GM21367 (cell line): ENCODE measurements at regions not wholly inside any gene's neighbourhood (a gene's known extent, or its start where the extent isn't known, plus 50 kb on each side); places are given as distances from the start of the nearest gene placed in this dataset.

Experiments used
- ATAC-seq: cut with Tn5 transposase; IDR thresholded peaks from one replicate; pipeline ENCODE4 v1.9.1; 2021; ENCODE audit not compliant: unreplicated experiment

DNA sequence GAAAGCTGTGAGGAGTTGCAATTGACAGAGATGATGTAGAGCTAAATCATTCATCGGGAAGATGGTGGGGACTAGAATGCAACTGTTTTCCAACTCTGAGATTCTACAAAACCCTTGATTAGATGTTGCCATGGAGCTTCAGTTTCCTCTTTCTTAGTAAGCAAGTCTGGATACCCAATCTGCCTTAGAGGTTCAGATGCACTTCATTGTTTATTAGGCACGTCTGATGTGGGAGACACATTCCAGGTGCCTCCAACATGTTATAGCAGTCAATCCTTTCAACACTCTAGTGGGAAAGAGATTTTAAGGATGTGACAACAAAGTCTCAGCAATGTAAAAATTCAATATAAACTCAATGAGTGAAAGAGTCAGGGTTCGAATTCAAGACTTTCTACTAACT lies 291.3 kb upstream of the PHYHIPL start:
- no peak for ATAC-seq

DNA sequence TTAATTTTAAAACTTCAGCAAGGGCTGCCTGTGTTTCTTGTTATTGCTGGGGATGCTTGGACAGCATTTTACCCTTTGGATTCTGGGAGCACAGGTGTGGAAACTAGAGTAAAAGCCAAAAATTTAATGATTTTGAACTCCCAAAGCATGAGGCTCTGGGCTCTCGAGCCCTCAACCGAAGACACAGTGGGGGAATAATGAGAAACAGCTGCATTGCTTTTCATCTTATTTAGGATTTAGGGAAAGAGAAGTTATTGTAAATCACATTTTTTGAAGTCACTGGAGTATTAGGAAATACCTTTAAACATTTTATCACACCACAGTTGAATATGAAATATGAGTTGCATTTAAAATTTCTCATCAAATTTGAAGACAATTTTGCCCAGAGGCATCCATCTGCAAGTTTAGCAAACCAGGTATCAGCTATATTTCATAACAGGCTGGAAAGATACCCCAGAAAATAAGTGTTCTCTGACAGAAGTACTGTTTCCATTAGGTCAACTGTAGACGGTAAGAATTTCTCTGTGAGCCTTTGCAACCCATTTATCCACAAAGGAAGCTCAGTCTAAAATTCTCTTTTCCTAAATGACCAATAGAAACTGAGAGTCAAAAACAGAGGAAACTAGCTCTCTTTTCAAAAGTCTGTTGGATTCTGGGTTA lies 290.6 kb upstream of the PHYHIPL start:
- no peak for ATAC-seq

DNA sequence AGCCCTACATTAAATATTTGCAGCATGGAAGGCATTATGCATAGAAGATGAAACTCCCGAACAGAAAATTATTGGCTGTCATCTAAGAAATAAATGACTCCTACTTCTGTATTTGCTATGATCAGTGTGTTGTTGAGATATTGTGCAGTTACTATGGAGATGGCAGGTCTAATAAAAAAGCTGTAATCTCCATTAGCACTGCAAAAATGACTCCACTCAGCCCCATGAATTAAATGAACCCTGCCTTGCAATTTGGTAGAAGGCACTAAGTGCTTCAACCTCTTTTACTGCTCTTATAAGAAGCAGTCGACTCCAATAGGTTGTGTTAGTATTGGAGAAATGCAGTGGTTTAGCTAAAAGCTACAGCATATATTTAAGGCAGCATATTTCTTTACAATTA lies 290.0 kb upstream of the PHYHIPL start:
- no peak for ATAC-seq

DNA sequence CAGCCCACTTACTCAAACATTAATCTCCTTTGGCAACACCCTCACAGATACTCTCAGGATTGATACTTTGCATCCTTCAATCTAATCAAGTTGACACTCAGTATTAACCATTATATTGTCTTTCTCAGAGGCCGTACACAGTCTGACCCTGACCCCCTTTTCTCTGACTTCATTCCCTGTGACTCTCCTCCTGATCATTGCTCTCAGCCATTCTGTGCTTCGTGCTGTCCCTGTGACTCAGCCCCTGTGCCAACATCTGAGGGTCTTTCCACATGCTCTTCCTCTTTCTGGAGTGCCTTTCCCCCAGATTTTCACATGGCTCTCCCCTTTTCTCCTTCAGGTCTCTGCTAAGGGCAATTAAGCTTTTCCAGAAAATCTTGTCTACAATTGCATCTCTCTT lies 289.0 kb upstream of the PHYHIPL start:
- ATAC-seq = no peak

DNA sequence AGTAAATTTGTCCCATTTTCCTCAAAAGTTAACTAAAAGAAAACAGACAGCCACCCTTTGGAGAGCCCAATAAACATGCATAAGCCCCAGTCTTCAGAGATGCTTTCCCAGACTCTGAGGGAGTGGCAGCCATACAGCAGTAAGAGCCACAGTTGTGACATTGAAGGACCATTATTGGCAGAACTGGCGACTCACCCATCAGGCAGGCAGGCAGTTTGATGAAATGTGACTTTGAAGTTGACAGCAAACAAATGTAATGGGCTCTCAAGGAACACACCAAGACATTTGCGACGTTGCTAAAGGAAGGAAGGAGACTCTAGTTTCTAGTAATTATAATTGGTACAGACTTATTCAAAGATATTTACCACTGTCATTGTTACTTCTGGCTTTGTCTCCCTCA lies 287.5 kb upstream of the PHYHIPL start:
- no peak for ATAC-seq

DNA sequence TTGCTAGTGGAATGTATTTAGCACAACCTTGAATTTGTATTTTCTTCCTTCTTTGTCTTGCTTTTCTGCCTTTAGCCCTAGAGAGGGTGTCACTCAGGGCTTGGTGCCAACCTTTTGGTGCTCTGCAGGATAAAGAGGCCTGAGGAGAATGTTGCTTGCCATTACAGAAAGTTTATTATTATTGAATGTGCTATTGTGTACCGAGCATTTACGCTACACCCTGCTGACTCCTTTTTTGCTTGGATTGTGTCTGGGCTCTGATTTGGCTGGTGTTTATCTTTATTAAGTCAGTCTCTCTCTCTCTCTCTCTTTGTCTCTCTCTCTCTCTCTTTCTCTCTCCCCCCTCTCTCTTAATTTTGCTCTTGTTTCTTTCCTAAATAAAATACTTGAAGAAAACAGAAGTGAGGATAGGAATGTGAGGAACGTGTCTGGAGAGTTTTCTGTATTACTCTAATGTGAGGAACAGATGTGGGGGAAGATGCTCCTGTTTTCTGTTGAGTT lies 284.4 kb upstream of the PHYHIPL start:
- ATAC-seq = no peak

DNA sequence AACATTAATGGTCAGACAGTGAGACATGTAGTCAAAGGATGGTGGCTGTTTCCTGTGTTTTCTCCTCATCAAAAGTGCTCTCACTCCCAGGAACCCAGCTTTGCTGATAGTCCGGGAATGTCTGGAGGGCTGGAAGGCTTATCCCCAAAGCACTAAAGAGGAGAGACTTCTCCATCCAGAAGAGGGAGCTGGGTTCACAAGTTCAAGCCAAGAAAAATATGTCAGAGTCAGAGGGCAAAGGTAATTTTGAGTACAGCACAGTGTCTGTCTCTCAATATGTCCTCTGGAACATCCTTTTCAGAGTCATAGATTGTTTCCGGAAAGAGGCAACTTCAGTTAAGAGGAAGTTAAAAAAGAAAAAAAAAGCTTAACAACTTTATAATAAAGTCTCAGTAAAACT lies 281.5 kb upstream of the PHYHIPL start:
- ATAC-seq = no peak

DNA sequence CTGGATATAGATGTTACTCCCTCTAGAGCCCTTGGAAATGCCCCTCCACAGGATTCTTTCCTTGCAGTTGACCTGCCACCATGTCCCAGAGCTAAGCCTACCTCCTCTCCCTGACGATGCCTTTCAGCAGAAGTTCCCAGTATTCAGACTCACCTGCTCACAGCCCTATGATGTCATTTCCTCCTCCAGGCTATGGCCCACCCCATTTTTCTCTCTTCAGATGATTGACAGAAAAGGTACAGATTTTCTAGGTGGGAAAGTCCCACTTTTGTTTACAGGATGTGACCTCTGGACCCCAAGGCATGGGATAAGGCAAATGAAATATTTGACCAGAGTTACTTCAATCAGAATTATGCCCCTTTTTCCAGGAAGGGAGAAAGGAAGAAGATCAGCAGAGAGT lies 280.2 kb upstream of the PHYHIPL start:
- no peak for ATAC-seq

DNA sequence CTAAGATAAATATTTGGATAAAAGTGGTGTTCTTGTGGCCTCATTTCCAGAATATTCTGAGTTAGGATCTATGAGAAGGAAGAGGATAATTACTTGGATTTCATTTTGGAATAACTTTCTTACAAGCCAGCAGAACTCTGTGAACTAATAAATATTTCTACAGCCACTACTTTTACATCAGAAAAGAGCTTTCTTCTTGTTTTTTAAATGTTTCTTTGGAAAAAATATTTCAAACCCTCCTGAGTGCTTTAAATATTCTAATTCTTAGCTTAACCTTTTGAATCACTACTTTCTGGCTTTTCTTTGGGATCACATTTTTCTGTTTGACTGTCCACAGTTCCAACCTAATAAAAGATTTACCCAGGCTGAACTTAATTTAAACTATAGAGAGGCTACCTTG lies 279.2 kb upstream of the PHYHIPL start:
- no peak for ATAC-seq

DNA sequence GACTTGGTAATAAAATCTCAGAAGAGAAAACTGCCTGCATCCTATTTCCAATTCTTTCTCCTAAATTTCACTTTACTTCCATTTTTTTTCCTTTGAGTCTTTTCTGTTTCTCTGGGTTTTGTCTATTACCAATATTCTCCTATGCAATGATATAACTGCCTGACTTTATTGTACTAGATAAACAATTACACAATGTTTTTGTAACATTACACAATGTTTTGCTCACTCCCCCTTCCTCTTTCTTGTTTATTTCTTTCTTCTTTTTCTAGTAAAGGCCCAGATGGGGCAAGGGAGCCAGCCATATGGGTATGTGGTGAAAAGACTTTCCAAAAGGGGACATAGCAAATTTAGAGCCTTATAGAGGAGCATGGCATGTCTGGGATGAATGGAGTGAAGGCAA lies 278.7 kb upstream of the PHYHIPL start:
- no peak for ATAC-seq

DNA sequence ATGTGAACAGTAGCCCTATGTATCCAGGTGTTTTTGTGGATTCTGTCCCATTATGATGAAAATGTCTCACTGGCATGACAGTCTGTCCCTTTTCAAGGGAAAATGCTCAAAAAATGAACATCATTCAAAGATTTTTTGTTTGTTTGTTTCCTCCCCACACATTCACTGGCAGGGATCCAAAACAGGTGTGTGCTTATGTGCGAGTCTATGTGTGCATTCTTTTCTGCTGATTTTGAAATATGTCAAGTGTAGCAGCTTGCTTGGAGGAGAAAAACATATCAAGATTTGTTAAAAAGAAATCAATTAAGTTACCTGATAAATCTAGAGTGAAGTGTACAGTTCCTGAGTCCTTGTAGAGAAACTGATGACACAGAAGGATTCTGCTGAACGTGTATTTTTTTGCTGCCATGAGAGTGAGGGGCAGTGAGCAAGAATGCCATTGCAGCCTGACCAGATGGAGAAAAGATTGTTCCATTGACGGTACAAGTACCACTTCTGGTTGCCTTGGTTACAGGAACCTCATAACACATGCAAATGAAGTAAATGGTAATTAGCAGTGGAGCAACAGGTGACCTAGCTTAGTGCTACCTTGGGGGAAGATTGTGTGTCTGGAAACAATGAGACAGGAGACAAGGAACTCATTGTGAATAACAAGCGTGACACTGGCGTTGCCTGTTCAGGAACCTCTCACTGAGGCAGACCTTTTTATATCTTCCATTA lies 277.4 kb upstream of the PHYHIPL start:
- no peak for ATAC-seq

DNA sequence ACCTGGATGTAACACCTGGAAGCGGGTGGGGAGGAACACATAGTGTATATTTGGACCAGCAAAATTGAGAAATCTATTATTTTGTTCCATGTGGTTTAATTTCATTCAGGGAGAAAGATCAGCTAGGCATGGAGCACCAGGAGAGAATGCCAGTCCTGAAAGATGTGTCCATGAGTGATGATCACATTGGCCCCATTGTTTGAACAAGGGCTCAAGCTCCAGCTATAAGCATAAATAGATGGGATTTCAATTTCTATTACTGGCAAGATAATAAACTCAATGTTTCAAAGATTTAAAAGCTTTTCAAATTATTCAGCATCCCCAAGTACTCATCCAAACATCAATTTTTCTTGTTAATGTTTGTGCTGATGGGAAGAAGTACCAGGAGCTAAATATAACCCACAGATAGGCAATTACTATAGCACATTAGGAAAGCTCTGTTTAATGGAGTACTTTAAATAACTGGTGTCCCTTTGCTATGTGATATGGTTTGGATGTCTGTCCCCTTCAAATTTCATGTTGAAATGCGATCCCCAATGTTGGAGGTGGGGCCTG lies 275.3 kb upstream of the PHYHIPL start:
- ATAC-seq = no peak

DNA sequence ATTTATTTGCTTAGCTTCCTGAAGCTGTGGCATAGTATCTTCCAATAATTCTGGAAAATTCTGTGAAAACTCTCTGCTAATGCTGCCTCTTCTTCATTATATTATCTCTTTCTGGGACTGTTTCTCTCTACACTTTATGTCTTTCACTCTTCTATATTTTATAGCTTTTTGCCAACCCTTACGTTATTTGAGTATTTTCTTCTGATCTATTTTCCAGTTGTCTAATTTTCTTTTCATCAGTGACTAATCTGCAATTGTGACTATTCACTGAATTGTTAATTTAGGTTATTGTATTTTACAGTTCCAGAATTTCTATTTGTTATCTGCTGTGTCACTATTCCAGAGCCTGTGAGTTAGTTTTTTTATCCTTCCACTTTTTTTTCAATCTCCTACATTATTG lies 273.4 kb upstream of the PHYHIPL start:
- no peak for ATAC-seq

DNA sequence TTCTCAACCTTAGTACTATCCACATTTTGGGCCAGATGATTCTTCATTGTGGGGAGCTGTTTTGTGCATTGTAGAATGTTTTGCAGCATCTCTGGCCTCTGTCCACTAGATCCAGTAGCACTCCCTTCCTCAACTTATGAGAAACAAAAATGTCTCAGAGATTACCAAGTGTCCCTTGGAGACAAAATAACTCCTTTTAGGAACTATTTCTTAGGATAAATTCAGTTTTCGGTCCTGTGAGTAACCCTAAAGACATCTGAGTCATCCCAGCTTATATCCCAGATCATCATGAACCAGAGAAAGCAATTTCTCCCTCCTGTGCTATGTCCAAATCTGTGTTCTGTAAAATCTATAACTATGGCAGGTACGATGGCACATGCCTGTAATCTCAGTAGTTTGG lies 266.6 kb upstream of the PHYHIPL start:
- ATAC-seq = no peak

DNA sequence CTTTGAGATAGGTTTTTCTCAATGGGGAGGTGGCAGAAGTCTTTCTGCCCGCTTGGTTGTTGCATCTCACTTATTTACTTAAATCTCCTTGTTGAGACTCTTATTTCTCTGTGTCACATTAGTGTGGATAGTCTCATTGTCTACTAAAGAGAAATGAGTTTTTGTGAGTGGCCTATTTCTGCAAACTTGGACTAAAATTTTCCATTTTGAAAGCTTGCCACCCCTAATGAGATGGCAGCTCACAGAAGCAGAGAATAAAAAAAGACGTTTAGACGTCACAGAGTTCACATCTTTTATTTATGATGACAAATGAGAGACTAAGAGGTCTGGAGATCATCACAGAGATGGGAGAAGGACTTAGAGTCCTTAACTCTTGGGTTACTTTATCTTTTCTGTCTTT lies 262.7 kb upstream of the PHYHIPL start:
- no peak for ATAC-seq

DNA sequence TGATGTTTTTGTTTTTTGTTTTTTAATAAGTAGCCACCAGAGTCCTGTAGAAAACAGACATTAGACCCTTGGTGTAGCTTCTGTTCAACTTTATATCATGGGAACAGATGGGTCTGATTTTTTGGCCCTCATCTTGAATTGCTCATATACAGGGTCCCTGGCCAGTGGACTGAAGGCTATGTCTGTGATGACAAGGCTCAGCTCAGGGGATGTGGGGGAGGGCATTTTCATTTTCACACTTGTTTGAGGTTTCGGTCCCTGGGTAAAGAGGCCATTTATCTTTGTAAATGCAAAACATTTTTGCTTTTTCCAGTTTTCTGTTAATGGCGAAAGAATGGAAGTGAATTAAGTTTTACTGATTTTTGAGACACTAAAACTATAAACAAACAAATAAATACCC lies 257.6 kb upstream of the PHYHIPL start:
- no peak for ATAC-seq

DNA sequence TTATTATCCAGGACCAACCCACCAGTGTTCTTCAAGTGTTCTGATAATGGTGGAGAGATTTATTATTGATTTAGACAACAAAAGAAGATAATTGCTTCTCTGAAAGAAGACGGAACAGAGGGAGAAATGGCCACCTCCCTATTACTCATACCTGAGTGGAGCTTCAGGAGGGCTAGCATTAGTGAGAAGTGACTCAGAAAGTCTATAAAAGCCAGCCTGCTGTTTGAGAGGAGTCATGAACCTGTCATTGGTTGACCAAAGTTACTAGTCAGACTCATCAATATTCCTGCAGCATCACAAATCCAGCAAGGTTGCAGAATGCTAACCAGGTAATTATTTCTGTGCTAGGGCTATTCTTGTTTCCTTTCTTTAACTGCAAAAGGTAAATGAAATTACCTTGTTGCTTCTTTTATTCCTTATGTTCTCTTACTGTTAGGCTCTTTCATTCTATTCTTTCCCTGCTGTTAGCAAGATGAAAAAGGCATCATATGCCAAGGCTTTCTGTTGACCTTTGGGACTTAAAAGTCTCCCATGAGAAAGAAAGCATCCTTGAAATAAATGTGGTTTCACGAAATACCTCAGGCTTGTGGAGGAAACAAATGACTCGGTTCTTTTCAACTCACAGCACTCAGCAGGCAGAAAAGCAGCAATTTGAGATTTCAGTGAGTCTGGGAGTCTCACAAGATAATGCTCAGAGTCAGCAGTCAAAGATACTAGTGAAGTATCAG lies 256.4 kb upstream of the PHYHIPL start:
- ATAC-seq = no peak

DNA sequence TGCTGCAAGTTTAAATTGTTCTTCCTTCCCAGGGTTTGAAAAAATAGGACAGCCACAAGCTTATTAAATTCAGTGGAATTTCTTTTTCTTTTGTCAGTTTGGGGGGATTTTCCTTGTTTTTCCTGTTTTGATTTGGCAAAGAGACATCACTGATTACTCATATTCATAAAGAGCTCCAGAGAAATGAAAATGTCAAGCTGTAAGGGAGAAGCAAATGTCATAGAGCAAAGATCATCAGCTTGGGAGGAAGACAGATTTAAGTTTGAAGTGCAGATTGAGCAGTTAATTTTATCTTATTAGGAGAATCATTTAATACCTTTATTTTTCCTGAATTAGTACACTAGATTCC lies 255.8 kb upstream of the PHYHIPL start:
- no peak for ATAC-seq

DNA sequence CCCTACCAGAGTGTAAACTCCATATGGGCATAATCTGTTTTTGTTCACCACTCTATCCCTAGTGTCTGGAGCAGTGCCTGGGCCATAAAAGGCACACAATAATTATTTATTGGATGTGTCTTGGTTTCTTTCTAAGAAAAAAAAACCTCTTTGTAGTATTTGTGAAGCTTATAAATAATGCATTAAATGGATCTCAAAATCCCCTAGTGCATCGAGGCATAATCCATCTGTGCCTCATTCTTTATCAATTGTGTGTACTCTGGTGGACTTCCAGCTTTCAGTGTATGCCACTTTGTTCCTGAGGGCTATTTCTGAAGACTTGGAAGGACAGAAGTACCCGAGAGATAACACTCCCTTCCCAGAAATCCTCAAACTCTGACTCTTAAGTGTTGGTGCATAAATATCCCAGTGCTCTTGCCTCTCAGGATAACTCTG lies 255.0 kb upstream of the PHYHIPL start:
- no peak for ATAC-seq

DNA sequence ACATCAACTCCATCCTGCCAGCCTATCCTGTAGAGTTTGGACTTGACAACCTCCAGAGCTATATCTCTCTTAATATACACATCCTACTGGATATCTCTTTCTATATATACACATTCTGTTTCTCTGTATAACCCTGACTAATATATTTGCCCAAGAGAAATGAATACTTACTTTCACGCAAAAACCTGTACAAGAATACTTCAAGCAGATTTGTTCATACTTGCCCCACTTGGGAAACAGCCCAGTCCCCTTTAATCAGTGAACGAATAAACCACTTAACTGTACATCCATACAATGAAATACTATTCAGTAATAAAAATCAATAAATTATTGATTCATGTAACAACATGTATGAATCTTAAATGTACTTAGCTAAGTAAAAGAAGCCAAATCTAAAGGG lies 251.1 kb upstream of the PHYHIPL start:
- ATAC-seq = no peak

DNA sequence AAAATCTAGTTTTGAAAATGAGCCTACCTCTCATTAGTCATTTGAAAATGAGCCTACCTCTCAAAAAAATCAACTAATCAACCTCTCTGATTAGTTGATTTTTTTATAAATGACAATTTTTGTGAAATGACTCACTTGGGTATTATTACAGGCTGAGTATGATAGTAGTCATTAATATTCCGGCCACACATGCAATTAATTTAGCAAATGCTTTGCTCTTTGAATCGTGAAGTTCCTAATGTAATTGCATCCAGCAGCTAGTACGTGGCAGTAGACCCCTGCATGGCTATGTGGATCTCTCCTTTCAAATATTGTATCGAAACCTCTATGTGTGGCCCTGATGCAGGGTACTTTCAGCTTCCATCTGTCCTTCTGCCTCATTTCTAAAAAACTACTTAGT lies 245.9 kb upstream of the PHYHIPL start:
- ATAC-seq = no peak

DNA sequence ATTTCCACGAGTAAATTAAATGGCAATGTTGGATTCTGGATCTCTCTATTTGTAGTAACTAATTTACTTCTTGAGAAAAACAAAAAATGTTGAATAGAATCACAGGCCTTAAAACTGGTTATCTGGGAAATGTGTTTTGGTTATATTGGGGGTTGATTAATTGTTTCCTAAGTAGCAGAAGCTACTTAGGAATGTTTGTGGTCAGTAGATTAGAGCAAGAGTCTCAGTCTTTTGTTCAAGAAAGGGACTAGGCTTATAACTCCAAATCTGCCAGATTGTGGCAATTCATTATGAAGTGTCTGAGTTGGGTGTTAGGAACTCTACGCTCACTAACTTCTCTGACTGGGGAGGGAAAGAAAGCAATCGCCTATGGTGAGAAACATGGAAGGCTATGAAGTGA lies 244.3 kb upstream of the PHYHIPL start:
- no peak for ATAC-seq
